ENCODE measurements at regions not wholly inside any gene's neighbourhood (a gene's known extent, or its start where the extent isn't known, plus 50 kb on each side); places are given as distances from the start of the nearest gene placed in this dataset.

GRCh38 chr6:168130168-168130696 is 51.2 kb upstream of the FRMD1 start:
- H3K4me3 Mint-ChIP-seq = no peak overlapping the region
- no peak for TF ChIP-seq CTCF (IDR thresholded peaks at IDR 0.05)
- H3K79me2 ChIP-seq (ENCODE audit: insufficient read depth, low read length) = no peaks in the 10 kb centered on the region
- 92% methylated on average over 15 of the region's 18 CpGs for WGBS (ENCODE audit: insufficient coverage)
- H2AFZ ChIP-seq (ENCODE audit: insufficient read depth, low read depth, low read length, poor library complexity, severe bottlenecking) = no peak overlapping the region
- H3K36me3 Mint-ChIP-seq = no peaks in the 10 kb centered on the region
- H3K4me2 ChIP-seq (replicated peaks; ENCODE audit: extremely low read depth, low read length, poor library complexity, severe bottlenecking) = no peak overlapping the region
- H3K27ac ChIP-seq (ENCODE audit: low read depth in 1 of 2, low read length in 2 of 2) = no peak overlapping the region
- H3K9me3 Mint-ChIP-seq = peaks cover 0 to 4% (median 0%) of the 10 kb centered on the region in 7 donors
- H3K27me3 Mint-ChIP-seq (ENCODE audit: low read depth in 3 of 3) = peaks cover 20 to 30% (median 27%) of the 10 kb centered on the region in 3 donors
- H4K20me1 ChIP-seq (ENCODE audit: insufficient read depth, low read length) = no peaks in the 10 kb centered on the region
- H3K27ac Mint-ChIP-seq = peak overlapping the region in 1 of 7 donors; percentile 54
- H3K27me3 ChIP-seq (ENCODE audit: control insufficient read depth in 2 of 2, insufficient read depth in 2 of 2, low read length in 2 of 2) = peaks cover 0 to 17% of the 10 kb centered on the region in 2 donors
- no peaks in the 10 kb centered on the region for H3K9me3 ChIP-seq (replicated peaks in 1 of 2; ENCODE audit: control insufficient read depth in 1 of 2, insufficient read depth in 1 of 2, low read length in 2 of 2)
- intact Hi-C loops (cut with micrococcal nuclease) = no loop called here
- DNase-seq = no peak
- H3K36me3 ChIP-seq (replicated peaks in 1 of 2; ENCODE audit: control insufficient read depth in 1 of 2, insufficient read depth in 2 of 2, low read length in 2 of 2) = no peaks in the 10 kb centered on the region
- no peak overlapping the region for H3K4me3 ChIP-seq (replicated peaks in 1 of 3; ENCODE audit: low read depth in 2 of 3, low read length in 3 of 3)
- H3K9ac ChIP-seq (ENCODE audit: insufficient read depth, low read length, poor library complexity, severe bottlenecking) = no peak overlapping the region
- H3K4me1 Mint-ChIP-seq = no peaks in the 10 kb centered on the region
- no peaks in the 10 kb centered on the region for H3K4me1 ChIP-seq (ENCODE audit: control insufficient read depth in 1 of 2, insufficient read depth in 2 of 2, low read length in 2 of 2)

- Histone ChIP-seq H3K9me3 (replicated peaks in 1 of 2; ENCODE audit: control insufficient read depth in 1 of 2, insufficient read depth in 1 of 2, low read length in 2 of 2) (no peaks in the 10 kb centered on the region), H3K4me2 (replicated peaks; ENCODE audit: extremely low read depth, low read length, poor library complexity, severe bottlenecking) (no peak overlapping the region), H2AFZ (ENCODE audit: insufficient read depth, low read depth, low read length, poor library complexity, severe bottlenecking) (no peak overlapping the region), H3K36me3 (replicated peaks in 1 of 2; ENCODE audit: control insufficient read depth in 1 of 2, insufficient read depth in 2 of 2, low read length in 2 of 2) (no peaks in the 10 kb centered on the region), H3K4me3 (replicated peaks in 1 of 3; ENCODE audit: low read depth in 2 of 3, low read length in 3 of 3) (no peak overlapping the region), H3K27me3 (ENCODE audit: control insufficient read depth in 2 of 2, insufficient read depth in 2 of 2, low read length in 2 of 2) (peaks cover 0 to 17% of the 10 kb centered on the region in 2 donors), H3K27ac (ENCODE audit: low read depth in 1 of 2, low read length in 2 of 2) (no peak overlapping the region), H3K9ac (ENCODE audit: insufficient read depth, low read length, poor library complexity, severe bottlenecking) (no peak overlapping the region), H3K79me2 (ENCODE audit: insufficient read depth, low read length) (no peaks in the 10 kb centered on the region), H3K4me1 (ENCODE audit: control insufficient read depth in 1 of 2, insufficient read depth in 2 of 2, low read length in 2 of 2) (no peaks in the 10 kb centered on the region), H4K20me1 (ENCODE audit: insufficient read depth, low read length) (no peaks in the 10 kb centered on the region)
- Mint-ChIP-seq H3K4me3 (no peak overlapping the region), H3K9me3 (peaks cover 0 to 4% (median 0%) of the 10 kb centered on the region in 7 donors), H3K4me1 (no peaks in the 10 kb centered on the region), H3K27ac (no peak overlapping the region), H3K27me3 (ENCODE audit: low read depth in 3 of 3) (peaks cover 20 to 30% (median 27%) of the 10 kb centered on the region in 3 donors), H3K36me3 (no peaks in the 10 kb centered on the region)
- DNase-seq = no peak
- TF ChIP-seq CTCF (IDR thresholded peaks at IDR 0.05) = no peak
- WGBS (ENCODE audit: insufficient coverage) = 91% methylated on average over 35 of the region's 40 CpGs
- intact Hi-C loops (cut with micrococcal nuclease) = no loop called here
Measured at GRCh38 chr6:168129292-168130167, 50.5 kb upstream of the FRMD1 start.

Data from CD14-positive monocyte (primary cell).